GM18498 (cell line): ENCODE measurements at regions not wholly inside any gene's neighbourhood (a gene's known extent, or its start where the extent isn't known, plus 50 kb on each side); places are given as distances from the start of the nearest gene placed in this dataset.

Experiments used
- ATAC-seq: cut with Tn5 transposase; IDR thresholded peaks from one replicate; pipeline ENCODE4 v1.9.1; 2021; ENCODE audit warnings: mild to moderate bottlenecking, moderate library complexity; ENCODE audit not compliant: unreplicated experiment

DNA sequence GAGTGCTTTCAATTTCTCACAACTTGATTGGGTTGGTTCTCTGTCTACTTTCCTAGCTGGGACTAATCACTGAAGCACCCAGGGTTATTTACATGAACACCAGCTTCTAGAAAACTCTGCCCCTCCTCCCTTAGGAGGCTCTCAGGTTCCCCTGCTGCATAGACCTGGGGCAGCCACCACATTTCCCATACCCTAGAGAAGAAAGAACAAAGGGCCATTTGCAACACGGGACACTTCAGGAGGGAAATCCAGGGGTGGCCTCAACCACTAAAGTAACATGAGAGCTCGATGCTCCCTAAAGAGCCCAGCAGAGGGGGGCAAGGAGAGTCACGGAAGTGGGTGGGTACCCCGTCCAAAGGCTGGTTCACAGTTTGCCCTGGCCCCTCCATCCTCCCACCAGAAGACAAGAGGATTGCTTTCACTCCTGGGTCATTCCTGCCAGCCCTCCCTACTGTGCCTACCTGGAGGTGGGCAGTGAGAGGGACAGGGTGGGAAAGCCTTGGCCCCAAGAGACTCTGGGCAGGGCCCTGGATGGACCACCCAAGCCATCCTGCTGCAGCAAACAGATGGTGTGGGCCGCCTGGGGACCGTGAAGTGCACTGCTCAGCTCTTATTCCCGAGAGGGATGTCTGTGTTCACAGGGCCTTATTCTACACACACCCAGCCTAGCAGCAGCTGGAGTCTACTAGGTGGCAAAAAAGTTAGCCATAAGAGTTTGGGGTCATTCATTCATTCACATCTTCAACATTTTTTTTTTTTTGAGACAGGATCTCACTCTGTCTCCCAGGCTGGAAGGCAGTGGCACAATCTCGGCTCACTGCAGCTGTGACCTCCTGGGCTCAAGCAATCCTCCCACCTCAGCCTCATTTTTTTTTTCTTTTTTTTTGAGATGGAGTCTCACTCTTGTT is 392.1 kb downstream of the SOX9 start:
- peak; percentile 26 for ATAC-seq

DNA sequence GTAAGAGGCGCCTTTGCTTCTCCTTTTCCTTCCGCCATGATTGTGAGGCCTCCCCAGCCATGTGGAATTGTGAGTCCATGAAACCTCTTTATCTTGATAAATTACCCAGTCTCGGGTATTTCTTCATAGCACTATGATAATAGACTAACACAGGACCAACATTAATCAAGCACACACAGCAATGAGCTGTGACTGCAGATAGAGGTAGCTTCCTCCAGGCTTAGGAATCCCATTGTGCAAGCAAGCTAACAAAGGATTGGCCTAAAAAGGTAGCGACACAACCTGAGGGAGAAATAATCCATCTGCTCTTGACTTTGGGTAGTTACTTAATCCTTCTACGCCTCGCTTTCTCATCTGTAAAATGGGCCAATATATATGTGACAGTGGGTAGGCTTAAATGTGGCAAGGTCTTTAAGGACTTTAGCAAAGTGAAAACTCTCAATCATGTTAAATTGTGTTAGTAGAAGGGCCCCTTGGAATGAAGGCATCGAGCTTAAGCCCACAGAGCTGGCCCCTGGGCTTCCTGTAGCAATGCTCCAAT is 393.6 kb downstream of the SOX9 start:
- no peak for ATAC-seq

DNA sequence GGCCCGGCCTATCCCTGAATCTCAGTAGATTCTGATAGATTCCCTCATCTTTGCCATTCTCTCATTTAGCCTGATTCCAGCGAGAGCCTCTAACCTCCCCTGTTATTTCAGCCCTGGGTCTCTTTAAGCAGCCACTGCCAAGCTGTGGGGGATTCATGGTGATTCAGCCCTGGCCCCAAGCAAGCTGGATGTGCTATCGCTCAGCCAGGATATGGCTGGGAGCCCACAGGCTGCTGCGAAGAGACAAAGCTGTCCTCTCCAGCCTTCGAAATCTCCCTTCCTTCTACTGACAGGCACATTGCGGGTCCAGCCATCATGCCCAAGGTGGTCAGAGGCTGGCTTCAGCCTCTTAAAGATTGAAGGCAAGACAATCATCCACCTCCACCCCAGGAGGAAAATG is 394.1 kb downstream of the SOX9 start:
- no peak for ATAC-seq

DNA sequence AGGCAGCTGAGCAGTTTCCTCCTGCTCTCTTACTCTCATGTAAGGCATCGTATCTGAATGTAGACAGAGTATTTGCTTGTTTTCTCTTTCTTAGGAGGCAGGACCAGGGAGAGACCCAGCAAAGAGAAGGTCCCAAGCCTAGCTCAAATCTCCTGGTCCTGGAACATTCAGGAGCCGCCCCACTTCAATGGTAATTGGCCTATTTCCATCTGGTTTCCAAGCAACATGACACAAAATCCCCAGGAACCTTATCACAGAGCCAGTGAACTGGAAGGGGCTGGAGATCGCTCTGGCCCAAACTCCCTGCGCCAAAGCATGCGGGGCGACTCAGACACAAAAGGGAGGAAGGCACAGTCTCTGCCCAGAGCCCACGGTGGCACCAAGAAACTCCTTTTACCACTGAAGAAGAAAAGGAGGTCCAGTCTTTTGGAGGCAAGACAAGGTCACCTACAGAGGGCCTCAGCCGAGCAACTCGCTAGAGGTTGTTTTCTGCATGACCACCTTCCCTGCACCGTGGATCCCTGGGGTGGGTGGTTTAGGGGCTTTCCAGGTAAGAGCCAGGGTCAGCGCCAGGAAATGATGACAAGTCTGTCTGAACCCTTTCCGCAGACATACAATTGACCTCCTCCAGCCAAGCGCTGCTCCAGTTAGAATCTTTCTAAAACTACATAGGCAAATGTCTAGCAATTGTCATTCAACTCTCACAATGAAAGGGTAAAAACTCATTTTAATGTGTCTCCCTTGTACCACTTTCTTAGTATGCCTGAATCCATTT is 394.7 kb downstream of the SOX9 start:
- peak; percentile 46 for ATAC-seq

DNA sequence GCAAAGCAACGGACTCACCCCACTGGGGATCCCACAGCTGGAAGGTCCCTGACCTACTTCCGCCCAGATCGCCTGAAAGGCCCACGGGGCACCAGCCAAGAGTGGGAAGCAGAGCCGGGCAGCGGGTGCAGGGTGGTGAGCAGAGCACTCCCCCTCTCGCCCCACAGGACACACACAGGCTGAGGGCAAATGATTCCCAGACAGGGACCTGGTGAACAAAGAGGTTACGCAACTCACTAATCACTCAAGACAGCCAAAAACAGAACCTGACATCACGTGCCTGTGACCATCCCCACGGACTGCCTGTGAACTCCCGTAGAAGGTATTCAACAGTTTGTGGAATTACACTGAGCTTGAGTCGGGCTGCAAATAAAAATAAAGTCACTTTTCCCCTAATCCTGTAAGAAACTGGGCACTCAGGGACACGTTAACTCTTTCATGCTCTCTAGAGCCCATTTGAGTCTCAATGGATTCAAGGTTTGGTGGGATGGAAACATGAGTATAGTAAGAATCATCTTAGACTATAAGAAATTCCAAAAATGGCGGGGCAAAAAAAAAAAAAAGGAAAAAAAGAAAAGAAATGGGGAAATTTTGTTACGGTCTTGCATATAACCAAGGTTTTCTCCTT is 396.1 kb downstream of the SOX9 start:
- no peak for ATAC-seq

DNA sequence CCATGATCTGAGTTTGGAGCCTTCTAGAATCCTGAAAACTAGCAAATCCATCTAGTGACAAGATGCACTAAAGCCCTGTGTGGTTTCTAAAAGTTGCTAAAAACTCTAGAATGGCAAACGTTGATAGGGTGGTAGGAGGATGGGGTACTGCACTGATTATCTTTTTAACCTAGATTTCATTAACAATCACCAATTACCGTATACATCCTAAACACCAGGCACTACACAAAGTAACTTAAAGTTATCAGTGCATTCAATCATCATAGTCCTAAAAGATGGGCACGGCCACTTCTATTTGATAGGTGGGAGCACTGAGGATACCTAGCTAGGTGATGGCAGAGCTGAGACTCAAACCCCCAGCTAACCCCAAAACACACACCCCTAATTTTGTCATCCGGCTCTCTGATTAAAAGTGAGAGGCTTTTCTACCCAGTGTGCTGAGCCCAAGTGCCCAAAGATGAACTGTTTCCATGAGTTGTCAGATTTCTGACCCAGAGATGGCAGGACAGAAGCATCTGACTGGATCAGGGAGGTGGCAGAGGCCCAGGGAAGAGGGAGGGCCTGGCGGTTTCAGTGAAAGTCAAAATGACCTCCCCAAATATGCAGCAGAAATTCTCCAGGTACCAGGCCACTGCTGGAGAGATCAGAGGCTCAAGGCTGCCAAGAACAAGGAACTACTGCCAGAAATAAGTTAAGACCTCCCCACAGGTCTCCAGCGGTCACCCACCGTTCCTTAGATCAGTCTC is 396.8 kb downstream of the SOX9 start:
- no peak for ATAC-seq

DNA sequence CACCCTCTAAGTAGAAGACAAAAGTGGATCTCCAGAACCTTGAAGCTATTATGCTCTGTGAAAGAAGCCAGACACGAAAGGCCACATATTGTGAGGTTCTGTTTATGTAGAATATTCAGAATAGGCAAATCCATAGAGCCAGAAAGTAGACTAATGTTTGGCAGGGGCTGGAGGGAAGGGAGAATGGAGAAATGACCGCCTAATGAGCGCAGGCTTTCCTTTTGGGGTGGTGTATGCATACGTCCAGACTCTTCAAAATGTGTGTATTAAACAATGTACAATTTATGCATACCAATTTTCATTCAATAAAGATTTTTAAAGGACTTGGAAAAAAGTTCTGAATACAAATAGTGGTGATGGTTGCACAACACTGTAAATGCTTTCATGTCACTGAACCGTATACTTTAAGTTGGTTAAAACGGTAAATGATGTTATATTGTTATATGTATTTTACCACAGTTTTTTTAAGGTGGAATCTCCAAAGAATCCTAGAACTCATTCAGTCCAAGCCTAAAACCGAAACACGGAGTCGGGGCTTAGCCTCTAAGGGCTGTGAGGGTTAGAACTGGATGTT is 397.4 kb downstream of the SOX9 start:
- no peak for ATAC-seq

DNA sequence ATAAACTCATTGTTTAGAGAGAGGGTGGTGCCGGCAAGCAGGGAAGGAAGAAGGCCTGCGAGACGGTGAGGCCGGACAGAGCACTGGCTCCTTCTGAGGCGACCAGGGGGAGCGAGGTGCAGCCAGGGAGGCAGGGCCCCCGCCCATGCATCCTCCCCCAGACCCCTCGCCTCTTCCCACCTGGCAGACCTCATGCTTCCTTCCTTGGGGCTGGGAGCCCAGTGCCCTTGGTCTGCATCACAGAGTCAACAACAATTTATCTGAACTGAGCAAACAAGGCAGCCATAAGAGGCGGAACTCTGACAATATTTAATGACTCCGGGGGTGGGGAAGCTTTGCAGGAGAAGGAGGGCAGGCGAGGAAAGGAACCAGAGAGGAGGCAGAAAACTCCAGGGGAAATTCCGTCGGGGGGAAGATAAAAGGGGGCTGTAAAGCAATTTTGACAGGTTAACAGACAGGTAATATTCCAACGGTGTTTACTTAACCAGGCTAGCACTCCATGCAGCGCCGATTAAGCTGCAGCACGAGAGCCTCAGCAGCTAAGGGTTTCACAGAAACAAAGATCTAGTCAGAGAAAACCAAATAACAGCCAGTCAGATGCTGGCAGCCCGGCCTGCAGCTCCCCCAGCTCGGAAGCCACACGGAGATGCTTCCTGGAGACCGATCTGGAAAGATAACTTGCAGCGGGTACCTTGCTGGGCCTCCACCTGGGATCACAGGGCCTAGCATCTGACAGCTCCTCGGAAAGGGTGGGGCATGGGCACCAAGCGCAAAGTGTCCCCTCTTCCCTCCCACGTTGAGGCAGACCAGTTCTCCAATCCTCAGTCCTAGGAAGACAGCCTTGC is 398.2 kb downstream of the SOX9 start:
- ATAC-seq: no peak

DNA sequence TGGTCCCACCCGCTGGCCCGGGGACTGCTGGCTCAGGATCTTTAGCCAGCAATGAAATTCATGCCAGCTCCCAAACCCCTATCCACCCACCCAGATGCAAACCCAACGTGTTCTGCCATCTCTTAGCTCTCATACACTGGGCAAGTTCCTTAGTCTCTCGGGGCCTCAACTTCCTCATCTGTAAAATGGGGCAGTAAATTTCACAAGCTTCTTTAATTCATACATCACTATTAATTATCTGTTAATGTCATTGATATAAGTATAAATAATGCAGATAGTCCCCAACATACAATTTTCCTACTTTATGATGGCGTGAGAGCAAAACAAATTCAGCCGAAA is 398.7 kb downstream of the SOX9 start:
- no peak for ATAC-seq

DNA sequence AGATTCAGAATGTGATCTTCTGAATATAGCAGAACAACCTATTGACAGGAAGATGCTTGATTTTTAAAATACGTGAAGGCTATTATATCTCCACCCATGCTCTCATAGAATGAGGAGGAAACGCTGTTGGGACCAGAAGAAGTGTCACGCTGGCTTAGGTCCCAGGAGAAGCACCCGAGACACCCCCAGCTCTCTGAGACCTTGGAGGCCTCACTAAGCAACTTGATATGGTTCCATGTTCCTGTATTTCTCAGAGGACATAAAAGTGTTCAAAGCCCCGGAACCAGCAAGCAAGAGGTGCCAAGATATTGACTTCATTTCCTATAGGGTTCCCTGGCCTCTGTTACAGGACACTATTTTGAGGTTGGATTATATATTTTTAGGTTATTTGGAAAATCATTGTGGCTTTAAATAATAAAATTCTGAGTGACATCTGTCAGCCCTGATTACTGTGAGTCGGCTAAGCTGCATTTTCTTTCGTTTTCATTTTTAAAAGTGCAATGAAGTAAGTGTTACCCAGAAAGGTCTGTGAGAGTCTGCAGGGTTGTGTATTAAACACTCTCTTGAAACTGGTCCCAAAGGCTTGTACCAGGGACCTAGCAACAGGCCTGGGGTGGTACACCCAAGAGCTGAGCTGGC is 400.0 kb downstream of the SOX9 start:
- peak; percentile 70 for ATAC-seq

DNA sequence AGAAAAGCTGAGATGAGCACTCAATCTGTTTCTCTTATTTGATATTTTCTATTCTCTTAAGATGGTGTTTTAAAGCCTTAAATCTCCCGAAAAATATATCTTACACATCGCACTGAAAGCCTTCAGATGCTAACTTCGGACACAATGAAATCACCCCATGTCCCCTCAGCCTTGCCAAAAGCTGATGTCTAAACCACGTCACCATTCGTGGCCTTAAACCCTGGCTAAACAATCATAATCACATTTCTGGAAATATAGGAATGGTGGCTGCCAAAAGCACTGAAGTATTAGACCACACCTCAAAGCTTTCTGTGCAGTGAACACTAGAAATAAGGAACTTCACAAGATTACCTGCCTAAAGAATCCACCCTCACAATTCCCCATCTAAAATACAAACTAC is 402.7 kb downstream of the SOX9 start:
- ATAC-seq: no peak

DNA sequence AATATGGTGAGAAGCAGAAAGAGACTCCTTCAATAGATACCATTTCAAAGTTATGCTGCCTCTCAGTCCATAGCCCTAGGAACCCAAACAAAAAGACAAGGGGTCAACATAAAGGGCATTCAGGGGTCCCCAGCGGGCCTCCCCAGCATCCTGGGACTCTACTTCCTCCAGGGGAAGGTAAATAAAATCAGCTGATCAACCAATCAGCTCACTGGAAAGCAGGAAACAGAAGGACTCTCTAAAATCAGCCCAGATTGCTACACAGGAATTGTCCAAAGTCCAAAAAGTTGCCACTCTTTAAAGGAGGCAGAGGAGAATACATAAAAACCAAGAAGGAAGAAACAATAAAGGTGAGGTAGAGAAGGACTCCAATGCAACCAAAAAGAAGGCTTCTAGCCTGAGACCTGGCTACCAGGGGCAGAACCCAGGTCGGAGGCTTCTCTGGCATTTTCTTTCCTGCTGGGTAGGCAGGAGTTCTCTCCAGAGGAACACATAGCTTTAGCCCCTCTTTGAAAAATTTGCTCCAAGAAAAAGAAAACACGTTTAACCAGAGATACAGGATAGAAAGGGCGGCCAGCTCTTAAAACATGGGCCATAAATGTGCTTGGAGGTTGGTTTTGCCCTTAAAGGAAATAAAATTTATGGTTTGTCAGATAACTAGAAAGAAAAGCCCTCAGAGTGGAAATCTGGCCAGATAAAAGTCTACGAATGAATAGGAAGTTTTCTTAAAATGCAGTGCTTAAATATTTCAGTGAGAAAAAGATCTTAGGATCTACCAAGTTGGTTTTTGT is 404.6 kb downstream of the SOX9 start:
- ATAC-seq: no peak

DNA sequence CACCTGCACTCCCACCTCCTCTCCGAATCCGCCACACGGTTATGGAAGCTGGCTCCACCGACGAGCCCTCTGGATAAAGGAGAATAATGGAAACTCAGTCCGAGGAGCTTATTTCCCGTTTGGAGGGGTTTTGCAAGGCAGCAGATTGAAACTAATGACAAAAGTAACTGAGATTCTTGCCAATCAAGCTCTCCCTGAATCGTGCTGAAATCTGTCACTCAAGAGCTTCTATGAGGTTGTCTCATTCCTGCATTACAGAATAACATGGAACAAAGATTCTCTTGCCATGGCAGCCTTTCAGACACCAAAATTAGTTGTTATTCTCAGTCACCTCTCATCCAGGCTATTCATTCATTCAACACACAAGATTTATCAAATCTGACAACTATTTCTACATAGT is 405.9 kb downstream of the SOX9 start:
- ATAC-seq: no peak

DNA sequence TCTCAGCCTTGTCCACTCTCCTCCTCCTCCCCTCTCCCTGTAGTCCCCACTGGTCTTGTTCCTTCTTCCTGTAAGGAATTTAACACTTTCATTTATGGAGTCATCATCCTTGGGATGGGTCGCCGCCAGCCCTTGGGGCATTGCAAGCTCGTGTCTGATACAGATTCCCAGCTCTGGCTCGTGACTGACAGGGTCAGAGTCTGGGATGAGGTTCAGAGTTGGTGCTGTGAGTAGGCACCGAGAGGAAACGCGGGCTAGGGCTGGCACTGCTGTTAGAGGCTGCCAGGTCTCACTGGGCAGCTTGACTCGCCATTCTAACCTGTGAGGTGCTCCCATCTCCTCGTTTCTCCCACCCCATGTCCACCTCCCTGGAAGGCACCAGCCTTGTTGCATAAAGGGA is 407.0 kb downstream of the SOX9 start:
- ATAC-seq: no peak

DNA sequence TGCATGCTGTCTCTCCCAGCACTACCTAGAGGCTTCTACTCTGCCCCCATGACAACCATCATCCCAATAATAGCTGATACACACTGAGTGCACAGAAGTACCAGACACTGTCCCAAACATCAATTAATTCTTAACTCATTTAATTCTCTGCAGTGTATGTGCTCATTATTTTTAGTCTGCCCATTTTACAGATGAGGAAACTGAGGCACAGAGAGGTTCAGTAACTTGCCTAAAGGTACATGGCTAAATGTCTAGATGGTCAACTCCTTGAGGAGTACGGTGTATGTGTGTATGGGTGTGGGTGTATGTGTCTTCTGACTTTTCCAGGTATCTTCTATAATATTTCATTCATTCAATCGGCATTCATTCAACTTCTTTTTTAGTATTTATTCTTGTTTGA is 407.9 kb downstream of the SOX9 start:
- ATAC-seq: no peak

DNA sequence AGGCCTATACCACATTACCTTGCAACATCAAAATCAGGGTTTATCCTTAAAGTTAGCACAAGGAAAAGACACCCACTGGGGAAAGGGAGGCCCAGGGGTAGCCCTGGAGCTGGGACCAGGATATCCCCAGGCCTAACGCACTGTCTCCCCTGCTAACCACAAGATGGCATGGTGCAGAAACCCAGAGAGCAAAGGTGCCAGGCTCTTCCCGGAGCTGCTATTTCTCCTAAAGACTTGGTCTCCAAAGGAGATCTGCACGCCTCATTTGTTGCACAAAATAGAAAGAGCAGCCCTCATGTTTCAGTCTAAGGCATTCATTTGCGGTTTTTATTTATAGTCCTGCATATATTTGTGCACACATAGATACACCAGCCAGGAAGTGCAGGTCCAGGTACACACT is 408.6 kb downstream of the SOX9 start:
- ATAC-seq: no peak

DNA sequence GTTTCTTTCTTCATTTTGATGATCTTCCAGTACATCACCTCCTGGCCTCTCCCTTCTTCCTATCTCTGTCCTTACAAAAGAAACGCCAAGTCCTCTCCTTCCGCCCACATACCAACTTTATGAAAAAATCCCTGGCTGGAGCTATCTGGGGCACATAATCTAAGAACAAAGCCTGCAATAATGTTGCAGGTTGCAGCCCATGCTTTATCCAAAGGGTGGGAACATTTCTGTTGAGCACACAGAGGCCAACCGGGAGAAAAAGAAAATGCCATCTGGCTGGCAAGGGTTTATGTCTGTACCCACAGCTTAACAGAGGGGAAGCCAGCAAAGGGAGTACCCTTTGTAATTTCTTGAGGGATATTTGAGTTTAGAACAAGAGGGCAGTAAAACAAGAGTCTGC is 409.6 kb downstream of the SOX9 start:
- ATAC-seq: no peak

DNA sequence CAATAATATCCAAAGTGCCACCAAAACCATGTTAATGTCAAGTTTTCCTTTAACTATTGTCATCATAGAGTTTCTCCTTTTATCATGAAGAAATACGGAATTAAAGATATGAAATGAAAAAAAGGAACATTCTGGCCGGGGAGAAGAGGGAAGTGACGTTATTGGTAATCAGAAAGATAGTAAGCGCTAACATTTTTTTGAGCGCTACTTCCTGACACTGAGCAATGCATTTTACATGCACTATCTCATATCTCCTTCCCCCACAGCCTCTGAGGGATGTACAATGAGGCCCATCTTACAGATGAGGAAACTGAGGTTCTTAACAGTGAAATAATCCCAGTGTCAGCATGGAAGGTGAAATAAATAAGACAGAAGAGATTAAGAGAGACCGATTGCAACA is 410.9 kb downstream of the SOX9 start:
- ATAC-seq: no peak
